NCI-H226 (cell line): ENCODE measurements at regions not wholly inside any gene's neighbourhood (a gene's known extent, or its start where the extent isn't known, plus 50 kb on each side); places are given as distances from the start of the nearest gene placed in this dataset.
"Not testable (repeated sequence)": the region's sequence is repeated elsewhere in the genome, so short reads cannot be mapped to it uniquely, and the experiment has no call there.

Source experiments
- DNase-seq: peaks from one replicate; pipeline ENCODE4 v3.0.0-alpha.2; 2015

DNA sequence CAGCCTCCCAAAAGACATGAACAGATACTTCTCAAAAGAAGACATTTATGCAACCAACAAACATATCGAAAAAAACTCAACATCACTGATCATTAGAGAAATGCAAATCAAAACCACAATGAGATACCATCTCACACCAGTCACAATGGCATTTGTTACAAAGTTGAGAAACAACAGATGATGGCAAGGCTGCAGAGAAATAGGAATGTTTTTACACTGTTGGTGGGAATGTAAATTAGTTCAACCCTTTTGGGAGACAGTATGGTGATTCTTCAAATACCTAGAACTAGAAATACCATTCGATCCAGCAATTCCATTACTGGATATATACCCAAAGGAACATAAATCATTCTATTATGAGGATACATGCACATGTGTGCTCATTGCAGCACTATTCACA, 1349.2 kb upstream of the GJE1 start:
- not testable (repeated sequence) for DNase-seq

DNA sequence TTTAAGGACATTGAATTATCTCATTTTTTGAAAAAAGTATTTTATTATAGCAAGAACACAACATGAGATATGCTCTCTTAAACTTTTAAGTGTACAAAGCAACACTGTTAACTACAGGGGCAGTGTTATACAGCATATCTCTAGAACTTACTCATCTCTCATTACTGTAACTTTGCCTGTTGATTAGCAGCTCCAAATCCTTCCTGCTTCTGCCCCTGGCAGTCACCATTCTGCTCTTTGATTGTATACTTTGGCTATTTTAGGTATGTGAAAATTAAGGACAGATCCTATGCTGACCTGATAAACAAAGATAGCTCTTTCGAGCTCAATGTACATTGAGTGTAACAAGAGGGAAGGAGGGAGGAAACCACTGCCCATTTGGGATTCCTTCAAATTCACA, 1349.8 kb upstream of the GJE1 start:
- no peak for DNase-seq

DNA sequence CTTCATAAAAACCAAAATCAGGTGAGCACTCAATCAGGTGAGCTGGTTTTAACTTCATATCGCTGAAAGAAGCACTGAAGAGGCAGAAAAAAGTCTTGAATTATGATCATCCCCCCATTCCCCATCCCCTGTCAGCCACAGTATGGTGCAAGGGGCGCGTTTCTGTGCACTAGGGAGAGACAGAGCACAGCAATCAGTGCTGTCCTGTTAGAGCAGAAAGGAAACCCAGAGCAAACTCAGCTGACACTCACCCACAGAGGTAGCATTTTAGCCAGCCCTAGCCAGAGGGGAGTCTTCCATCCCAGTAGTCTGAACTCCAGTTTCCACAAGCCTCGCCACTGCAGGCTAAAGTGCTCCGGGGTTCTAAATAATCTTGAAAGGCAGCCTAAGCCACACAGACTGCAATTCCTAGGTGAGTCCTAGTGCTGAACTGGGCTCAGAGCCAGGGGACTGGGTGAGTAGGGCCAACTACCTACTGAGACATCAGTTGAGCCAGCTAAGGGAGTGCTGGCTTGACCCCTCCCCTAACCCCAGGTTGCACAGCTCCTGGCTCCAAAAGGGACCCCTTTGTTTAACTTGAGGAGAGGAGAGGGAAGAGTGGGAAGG, 1352.6 kb upstream of the GJE1 start:
- DNase-seq = peak; percentile 15

DNA sequence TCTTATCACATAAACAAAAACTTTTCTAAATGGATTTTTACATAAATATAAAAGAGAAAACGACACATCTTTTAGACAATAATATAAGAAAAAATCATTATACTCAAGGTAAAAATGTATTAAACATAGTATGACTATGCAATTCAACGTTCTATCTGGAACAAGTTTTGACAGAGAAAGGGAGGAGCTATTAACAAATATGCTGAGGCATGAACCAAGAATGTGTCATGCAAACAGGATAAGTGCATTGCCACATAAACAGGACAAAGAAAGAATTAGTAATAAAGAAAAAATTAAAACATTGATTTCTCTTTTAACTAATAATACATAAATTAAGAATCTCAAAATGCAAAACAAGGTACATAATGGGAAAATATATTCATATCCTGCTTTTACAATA, 1353.4 kb upstream of the GJE1 start:
- DNase-seq = peak; percentile 11

DNA sequence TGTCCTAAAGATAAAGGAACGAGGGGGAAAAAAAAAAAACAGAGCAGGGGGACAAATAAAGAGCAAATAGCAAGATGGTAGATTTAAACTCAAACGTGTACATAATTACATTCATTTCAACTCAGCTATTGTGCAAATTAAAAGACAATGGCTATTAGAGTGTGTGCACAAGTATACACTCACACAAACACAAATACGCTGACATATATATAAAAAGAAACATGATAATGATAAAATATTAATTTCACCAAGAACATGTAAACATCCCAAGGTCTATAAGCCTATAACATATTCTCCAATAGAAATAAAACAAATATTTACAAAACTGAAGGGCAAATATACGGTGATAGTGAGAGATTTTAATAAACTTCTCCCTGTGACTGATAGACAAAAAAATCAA, 1354.9 kb upstream of the GJE1 start:
- DNase-seq = no peak

DNA sequence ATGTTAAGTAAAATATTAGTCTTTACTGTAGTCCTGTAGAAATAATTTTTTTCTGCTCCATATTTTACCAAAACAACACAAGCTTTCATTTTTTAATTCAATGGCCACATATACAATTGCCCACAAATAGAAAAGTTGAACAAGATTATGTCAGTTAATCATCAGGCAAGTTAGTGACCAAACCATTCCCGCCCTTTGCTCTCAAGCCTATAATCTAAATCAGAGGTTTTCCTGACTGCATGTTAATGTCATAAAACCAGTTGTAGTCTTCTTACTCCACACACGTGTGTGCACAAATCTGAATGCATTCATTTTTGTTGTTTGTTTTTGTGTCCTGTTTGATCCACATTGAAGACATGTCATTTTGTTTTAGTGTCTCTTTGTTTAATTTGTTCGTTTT, 1357.7 kb upstream of the GJE1 start:
- no peak for DNase-seq

DNA sequence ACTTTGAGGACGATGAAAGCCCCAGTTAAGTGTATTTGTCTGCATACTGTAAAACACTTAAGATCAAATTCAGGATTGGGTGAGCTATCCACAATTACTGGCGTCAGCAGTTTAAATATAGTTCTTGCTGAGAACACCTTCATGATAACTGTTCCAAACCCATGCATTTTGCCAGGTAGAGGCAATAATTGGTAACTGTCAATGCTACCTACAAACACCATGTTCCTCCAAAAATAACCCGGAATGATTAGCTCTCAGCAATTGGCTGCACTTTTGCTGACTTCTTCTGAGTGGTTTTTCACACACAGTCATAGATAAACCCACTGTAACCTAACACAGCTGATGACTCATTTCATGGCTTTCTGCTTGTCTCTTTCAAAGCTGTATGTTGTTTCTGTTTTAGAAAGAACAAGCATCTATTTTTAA, 1358.6 kb upstream of the GJE1 start:
- DNase-seq = peak; percentile 75

DNA sequence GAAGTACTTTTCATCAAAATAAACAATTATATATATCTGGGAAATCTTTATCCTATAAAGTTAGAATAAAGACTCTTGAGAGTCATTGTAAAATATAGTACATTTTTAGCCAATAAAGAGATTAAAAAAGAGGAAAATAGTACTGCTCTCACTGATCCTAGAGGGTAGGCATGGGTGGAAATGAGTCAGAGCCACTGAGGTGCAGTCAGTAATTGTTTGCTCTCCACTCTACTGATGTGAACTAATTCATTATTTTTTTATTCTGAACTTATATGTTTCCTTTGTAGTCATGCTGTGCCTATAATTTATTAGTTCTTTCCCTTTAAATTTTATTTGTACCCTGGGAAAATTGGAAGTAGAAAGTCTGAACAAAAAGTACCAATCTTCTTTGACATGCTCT, 1359.4 kb upstream of the GJE1 start:
- DNase-seq = peak; percentile 6

DNA sequence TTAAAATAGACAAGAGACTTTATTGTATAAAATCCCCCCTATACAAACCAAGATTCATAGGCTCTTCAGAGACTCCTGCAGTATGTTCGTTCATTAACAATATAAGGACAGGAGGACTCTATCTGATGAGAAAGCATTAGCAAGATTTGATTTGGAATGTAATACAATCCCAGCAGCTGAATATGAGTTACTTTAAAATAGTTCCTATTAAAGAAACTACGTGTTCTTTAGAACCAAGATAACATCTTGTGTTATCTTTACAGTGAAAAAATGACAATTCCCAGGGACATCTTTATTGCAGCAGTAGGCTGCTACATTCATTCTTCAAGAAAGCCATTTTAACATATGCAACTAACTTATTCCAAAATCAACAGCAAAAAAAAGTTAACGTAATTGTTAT, 1360.1 kb upstream of the GJE1 start:
- no peak for DNase-seq

DNA sequence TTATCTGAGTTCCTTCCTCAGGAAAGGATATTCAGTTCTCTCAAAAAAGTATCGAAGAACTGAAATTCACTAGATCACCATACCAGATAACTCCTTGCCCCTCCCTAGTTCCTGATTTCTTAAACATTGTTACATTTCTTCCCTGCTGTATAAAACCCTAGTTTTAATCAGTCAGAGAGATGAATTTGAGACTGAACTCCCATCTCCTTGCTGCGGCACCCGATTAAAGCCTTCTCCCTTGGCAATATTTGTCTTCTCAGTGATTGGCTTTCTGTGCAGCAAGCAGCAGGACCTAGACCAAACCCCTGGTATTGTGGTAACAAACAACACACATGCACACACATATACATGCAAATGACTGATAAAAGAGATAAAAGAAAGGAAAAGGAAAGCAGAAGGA, 1364.6 kb upstream of the GJE1 start:
- DNase-seq = no peak

DNA sequence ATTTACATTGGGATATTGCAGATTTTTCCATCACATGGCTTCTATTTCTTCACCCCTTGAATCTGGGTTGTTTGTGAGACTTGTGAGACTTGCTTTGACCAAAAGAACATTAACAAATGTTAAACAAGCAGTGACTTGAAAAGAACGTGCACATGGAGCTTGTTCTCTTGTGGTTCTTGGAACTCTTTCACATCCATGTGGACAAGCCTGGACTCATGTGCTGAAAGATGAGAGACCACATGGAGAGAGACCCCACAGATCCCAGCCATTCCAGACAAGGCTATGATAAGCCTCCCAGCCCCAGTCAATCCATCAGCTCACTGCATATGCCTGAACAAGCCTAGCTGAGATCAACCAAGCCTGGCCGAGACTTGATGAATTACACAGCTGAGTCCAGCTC, 1365.7 kb upstream of the GJE1 start:
- no peak for DNase-seq

DNA sequence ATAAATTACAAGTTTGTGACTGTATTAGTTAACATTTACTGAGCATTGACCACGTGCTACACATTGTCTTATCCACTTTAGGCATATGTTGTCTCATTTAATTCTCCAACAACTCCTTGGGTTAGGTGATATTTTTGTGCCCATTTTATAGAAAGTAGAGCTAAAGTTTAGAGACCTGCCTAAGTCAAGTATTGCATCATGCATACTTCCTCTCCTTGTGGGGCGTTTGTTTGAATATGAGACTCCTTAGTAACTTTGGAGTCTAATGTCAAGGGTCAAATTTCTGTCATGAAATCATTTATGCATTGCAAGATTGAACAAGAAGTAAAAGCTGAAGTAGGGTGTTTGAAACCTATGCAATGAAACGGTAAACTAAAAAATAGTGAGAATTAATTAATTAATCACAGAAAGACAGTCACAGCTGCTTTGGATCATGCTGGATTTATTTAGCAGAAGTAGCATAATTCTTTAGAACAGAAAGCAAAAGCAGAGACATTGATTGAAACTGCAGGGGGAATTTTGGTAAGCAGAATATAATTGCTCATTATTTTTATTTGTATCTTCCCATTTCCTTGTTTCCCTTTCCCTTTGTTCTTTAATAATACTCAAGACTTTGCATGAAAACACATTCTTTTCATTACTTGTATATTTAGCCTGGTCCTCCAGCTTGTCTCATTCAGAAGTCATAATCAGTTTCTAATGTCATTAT, 1374.4 kb upstream of the GJE1 start:
- no peak for DNase-seq

DNA sequence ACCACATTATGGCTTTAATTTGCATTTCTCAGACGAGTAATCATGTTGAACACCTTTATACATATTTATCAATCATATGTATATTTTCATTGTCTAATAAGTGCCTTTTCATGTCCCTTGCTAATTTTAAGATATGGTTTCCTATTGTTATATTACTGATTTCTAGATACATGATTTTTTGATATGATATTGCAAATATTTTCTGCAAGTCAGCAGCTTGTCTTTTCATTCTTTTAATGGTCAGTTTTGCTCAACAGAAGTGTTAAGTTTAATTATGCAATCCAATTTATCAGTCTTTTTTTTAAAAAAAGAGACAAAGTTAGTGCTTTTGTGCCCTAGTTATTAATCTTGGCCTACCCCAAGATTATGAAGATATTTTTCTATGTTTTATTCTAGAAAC, 1377.8 kb upstream of the CITED2 start:
- DNase-seq = no peak

DNA sequence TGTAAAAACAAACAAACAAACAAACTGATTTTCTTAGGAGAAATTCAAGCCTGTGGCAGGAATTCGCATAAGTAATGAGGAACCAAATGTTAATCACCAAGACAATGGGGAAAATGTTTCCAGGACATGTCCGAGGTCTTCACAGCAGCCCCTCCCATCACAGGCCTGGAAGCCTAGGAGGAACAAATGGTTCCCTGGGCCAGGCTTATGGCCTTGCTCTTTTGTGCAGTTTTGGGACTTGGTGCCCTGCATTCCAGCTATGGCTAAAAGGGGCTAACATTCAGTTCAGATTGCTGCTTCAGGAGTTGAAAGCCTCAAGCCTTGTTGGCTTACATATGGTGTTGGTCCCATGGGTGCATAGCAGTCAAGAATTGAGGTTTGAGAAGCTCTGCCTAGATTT, 1372.7 kb upstream of the CITED2 start:
- no peak for DNase-seq

DNA sequence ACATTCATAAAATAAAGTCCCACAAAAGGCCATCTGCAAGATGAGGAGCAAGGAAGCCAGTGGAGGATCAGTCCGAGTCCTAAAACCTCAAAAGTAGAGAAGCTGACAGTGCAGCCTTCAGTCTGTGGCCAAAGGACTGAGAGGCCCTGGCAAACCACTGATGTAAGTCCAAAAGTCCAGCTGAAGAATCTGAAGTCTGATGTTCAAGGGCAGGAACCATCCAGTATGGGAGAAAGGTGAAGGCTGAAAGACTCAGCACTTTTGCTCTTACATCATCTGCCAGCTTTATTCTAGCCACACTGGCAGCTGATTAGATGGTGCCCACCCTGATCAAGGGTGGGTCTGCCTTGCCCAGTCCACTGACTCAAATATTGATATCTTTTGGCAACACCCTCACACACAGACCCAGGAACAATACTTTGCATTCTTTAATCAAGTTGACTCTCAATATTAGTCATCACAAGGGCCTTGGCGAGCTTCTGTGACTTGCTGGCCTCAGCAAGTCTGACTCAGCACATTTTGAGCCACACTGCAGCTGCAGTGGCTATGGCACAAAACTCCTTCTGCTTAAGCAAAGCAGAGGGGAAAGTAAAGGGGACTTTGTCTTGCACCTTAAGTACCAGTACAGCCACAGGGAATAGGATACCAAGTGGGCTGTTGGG, 1370.3 kb upstream of the CITED2 start:
- DNase-seq = no peak

DNA sequence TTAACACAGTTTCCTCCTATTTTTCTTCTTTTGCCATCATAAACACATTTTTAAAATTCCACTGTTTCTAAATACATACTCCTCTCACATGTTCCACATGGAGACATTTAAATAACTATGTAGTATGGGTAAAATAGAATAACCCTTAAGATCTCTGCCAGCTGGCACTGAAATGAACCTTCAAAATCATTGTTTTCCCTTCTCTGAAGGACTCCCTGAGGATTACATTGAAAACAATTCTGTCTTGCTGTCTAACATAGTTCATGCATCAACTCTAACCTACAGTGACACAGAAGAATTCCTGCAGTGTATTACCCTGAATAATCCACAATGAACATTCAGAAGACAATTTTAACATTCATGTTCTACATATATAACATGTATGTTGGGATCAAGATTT, 1361.8 kb upstream of the CITED2 start:
- DNase-seq = no peak

DNA sequence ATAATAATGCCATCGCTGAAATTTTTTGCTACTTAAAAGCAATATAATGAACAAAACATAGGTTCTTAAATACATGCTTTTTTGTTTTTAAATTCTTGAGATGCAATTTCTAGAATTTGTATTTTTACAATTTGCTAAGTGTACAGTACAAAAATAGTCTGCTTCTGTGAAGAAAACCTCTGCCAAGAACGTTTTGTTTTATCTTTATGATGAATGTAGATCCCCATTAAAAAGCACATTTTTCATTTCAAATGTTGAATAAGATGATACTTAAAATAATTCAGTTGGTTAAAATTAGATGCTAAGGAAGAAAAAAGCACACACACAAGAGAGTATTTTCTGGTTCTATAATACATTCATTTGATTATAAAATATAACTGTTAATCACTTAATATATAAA, 1358.5 kb upstream of the CITED2 start:
- DNase-seq = no peak

DNA sequence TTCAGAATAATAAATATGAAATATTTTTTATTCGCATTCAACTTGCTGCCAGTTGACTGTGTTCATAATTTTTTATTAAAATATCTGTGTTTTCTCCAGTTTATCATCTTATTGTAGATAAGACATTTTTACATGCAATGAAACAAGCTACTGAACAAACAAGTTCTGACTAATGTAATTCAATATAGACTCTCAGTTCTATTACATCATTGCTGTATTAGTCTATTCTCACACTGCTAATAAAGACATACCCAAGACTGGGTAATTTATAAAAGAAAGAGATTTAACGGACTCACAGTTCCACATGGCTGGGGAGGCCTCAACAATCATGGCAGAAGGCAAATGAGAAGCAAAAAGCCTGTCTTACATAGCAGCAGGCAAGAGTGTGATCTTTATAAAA, 1357.7 kb upstream of the CITED2 start:
- DNase-seq = no peak

DNA sequence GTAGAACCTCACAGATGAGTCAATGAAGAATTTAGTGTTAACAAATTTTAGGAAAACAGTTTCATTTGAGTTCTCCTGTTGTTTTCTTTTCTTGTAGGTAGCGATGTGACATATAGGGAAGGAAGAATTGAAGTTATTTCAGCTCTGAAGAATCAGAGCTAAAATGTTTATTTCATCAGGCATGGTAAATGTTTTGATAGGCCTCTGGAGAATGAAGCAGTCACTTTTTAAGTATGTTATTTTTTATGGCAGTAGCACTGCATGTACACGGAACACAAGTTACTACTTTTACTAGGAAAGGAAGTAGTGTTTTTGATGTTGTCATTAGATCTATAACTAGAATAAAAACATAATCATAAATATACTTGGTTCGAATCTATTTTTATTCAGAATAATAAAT, 1357.3 kb upstream of the CITED2 start:
- DNase-seq = no peak

DNA sequence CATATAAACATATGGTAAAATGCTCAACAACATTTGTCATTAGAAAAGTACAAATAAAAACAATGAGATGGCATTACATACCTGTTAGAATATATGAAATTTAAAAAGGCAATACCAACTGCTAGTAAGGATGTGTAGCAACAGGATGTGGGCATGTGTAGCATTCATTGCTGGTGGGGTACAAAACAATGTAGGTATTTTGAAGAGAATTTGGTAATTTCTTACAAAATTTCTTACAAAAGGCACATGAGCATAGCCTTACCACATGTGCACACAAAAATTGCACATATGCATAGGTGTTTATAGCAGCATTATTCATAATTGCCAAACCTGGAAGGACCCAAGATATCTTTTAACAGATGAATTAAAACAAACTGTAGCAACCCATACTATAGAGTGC, 1355.1 kb upstream of the CITED2 start:
- no peak for DNase-seq

DNA sequence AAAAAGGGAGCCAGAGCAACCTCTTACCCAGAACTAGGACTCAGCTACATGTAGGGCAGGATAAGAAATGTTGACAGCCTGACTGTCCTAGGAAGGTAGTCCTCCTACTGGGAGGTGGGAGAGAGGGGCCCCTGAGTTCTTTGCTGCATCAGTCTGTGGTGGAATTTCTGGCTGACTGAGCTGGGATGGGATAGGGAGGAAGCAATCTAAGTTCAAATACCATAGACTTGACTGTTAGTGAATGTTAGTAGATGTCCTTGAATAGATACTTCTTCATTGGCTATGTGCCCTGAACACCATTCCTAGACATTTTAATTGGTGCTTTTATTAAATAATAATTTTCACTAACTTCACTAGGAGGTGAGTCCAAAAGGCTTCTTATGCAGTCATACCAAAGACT, 1343.6 kb upstream of the CITED2 start:
- no peak for DNase-seq

DNA sequence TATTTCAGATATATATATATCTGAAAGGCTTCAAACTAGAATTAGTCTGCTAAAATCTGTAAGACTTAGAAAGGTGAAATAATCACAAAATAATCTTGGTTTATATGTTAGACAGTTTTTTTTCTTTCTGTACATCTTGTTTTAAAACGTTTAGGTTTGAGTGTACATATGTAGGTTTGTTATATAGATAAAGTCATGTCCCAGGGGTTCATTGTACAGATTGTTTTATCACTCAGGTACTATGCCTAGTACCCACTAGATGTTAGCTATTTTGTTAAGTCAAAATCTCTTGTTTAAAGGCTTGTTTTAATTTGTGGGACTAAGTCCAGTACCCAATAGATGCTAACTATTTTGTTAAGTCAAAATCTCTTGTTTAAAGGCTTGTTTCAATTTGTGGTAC, 1339.0 kb upstream of the CITED2 start:
- no peak for DNase-seq

DNA sequence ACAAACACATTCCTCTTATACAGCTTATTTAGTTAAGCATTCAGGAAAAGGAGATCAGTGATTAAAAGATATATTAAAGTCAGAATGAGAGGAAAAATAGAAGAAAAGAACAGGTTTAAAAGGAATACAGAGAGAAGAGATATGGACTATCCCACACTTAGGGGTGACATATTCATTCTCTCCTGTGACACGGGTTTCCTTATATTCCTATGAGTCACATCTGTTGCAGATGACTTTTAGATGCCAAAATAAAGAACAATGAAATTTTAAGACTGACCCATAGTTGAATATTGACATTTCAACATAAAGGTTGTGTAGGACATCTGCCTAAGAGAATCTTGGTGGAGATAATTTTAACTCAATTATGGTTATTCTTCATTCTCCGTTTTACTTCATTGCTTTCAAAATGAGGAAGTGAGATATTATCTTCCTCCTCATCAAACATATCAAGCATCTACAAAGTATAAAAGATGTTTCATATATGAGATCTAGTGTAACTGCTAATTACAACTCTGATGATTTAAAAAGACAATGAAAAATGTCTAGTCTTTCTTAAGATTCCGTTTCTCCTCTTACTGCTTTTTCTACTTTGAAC, 1336.7 kb upstream of the CITED2 start:
- DNase-seq = no peak

DNA sequence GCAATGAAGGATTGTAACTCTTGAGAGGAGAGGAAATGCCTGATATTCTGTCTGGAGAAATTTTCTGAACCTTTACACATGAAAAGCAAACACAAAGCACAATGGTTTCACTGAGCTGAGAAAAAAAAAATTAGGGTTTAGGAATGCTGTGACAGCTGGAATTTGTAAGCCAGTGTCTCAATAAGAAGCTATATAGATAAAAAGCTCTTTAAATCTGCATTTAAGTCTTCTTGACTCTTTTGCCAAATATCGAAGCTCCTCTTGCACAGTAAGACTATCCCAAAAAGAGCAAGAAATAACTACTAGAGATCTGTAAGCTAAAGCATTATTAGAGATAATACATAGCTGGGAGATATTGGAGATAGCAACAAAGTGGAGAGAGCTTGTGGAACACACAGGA, 1334.0 kb upstream of the CITED2 start:
- no peak for DNase-seq
